ENCODE measurements at regions not wholly inside any gene's neighbourhood (a gene's known extent, or its start where the extent isn't known, plus 50 kb on each side); places are given as distances from the start of the nearest gene placed in this dataset.
"Not testable (repeated sequence)": the region's sequence is repeated elsewhere in the genome, so short reads cannot be mapped to it uniquely, and the experiment has no call there.

DNA sequence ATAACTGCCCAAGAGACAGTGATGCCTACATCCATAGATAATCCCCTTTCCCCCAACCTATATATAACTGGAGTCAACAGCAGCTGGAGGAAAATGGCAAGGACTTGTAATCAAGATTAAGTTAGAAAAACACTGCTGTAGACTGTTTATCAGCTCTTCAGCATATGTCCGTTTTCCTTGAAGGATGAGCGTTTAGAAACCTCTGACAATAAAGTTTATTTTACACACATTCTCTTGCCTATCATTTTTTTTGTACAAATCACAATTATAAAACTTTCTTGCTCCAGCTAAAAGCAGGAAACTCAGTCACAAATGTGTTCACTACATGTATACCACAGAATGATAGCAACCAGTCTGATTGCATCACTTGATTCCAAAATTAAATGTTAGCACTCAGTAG, 50.8 kb downstream of the PPIAL4G start:
- H3K4me1 ChIP-seq (ENCODE audit: control insufficient read depth, insufficient read depth, low read length); H3K36me3 ChIP-seq (ENCODE audit: control insufficient read depth, insufficient read depth, low read length); H3K4me3 ChIP-seq (ENCODE audit: low read depth, low read length); H3K27ac ChIP-seq (ENCODE audit: low read depth, low read length); H3K9me3 ChIP-seq (ENCODE audit: control insufficient read depth, insufficient read depth, low read length); H3K9ac ChIP-seq (ENCODE audit: low read depth, low read length); H3K27me3 ChIP-seq (ENCODE audit: control insufficient read depth, insufficient read depth, low read length): not testable (repeated sequence)

- H3K36me3 ChIP-seq (ENCODE audit: control insufficient read depth, insufficient read depth, low read length); H3K4me1 ChIP-seq (ENCODE audit: control insufficient read depth, insufficient read depth, low read length): not testable (repeated sequence)
Measured at GRCh38 chr1:148429856-148430255, 53.2 kb downstream of the PPIAL4G start.

GRCh38 chr1:148426940-148427611, 56.0 kb downstream of the PPIAL4G start:
- not testable (repeated sequence) for H3K36me3 ChIP-seq (ENCODE audit: control insufficient read depth, insufficient read depth, low read length); H3K9ac ChIP-seq (ENCODE audit: low read depth, low read length); H3K4me3 ChIP-seq (ENCODE audit: low read depth, low read length); H3K27me3 ChIP-seq (ENCODE audit: control insufficient read depth, insufficient read depth, low read length); H3K4me1 ChIP-seq (ENCODE audit: control insufficient read depth, insufficient read depth, low read length); H3K27ac ChIP-seq (ENCODE audit: low read depth, low read length); H3K9me3 ChIP-seq (ENCODE audit: control insufficient read depth, insufficient read depth, low read length)

More at GRCh38 chr1:148429856-148430255, 53.2 kb downstream of the PPIAL4G start:
- H3K9me3 ChIP-seq (ENCODE audit: control insufficient read depth, insufficient read depth, low read length); H3K27ac ChIP-seq (ENCODE audit: low read depth, low read length); H3K27me3 ChIP-seq (ENCODE audit: control insufficient read depth, insufficient read depth, low read length); H3K4me3 ChIP-seq (ENCODE audit: low read depth, low read length); H3K9ac ChIP-seq (ENCODE audit: low read depth, low read length): not testable (repeated sequence)

DNA sequence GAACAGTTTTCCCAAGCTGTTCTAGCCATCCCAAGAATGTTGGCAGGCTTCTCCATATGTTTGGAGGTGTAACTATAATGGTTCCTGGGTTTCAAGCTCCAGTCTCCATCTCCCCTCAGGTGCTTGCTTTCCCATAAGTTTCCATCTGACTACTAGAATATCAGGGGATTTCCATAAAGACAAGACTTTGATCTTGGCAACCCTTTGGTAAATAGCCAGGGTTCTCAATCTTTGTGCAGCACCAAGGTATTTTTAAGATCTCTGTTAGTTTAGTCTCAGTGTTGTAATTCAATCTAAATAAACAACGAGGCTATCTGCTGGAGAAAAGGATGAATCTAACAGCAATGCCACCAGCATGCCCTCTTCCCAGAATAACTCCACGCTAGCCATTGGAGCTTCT, 56.7 kb downstream of the PPIAL4G start:
- H3K4me1 ChIP-seq (ENCODE audit: control insufficient read depth, insufficient read depth, low read length); H3K27ac ChIP-seq (ENCODE audit: low read depth, low read length); H3K9me3 ChIP-seq (ENCODE audit: control insufficient read depth, insufficient read depth, low read length); H3K4me3 ChIP-seq (ENCODE audit: low read depth, low read length); H3K27me3 ChIP-seq (ENCODE audit: control insufficient read depth, insufficient read depth, low read length); H3K9ac ChIP-seq (ENCODE audit: low read depth, low read length); H3K36me3 ChIP-seq (ENCODE audit: control insufficient read depth, insufficient read depth, low read length): not testable (repeated sequence)

GRCh38 chr1:148424143-148425003, 58.7 kb downstream of the PPIAL4G start:
- not testable (repeated sequence) for H3K9me3 ChIP-seq (ENCODE audit: control insufficient read depth, insufficient read depth, low read length); H3K9ac ChIP-seq (ENCODE audit: low read depth, low read length); H3K27me3 ChIP-seq (ENCODE audit: control insufficient read depth, insufficient read depth, low read length); H3K4me1 ChIP-seq (ENCODE audit: control insufficient read depth, insufficient read depth, low read length); H3K4me3 ChIP-seq (ENCODE audit: low read depth, low read length); H3K36me3 ChIP-seq (ENCODE audit: control insufficient read depth, insufficient read depth, low read length); H3K27ac ChIP-seq (ENCODE audit: low read depth, low read length)

GRCh38 chr1:148422921-148423320, 60.2 kb downstream of the PPIAL4G start:
- not testable (repeated sequence) for H3K9ac ChIP-seq (ENCODE audit: low read depth, low read length); H3K36me3 ChIP-seq (ENCODE audit: control insufficient read depth, insufficient read depth, low read length); H3K27ac ChIP-seq (ENCODE audit: low read depth, low read length); H3K27me3 ChIP-seq (ENCODE audit: control insufficient read depth, insufficient read depth, low read length); H3K4me3 ChIP-seq (ENCODE audit: low read depth, low read length); H3K4me1 ChIP-seq (ENCODE audit: control insufficient read depth, insufficient read depth, low read length); H3K9me3 ChIP-seq (ENCODE audit: control insufficient read depth, insufficient read depth, low read length)

GRCh38 chr1:148417241-148417640, 65.9 kb downstream of the PPIAL4G start:
- H3K9ac ChIP-seq (ENCODE audit: low read depth, low read length); H3K27me3 ChIP-seq (ENCODE audit: control insufficient read depth, insufficient read depth, low read length); H3K36me3 ChIP-seq (ENCODE audit: control insufficient read depth, insufficient read depth, low read length); H3K4me1 ChIP-seq (ENCODE audit: control insufficient read depth, insufficient read depth, low read length); H3K9me3 ChIP-seq (ENCODE audit: control insufficient read depth, insufficient read depth, low read length); H3K4me3 ChIP-seq (ENCODE audit: low read depth, low read length); H3K27ac ChIP-seq (ENCODE audit: low read depth, low read length): not testable (repeated sequence)

- H3K27me3 ChIP-seq (ENCODE audit: control insufficient read depth, insufficient read depth, low read length); H3K4me3 ChIP-seq (ENCODE audit: low read depth, low read length); H3K4me1 ChIP-seq (ENCODE audit: control insufficient read depth, insufficient read depth, low read length); H3K9ac ChIP-seq (ENCODE audit: low read depth, low read length); H3K27ac ChIP-seq (ENCODE audit: low read depth, low read length); H3K9me3 ChIP-seq (ENCODE audit: control insufficient read depth, insufficient read depth, low read length); H3K36me3 ChIP-seq (ENCODE audit: control insufficient read depth, insufficient read depth, low read length): not testable (repeated sequence)
Measured at GRCh38 chr1:148413385-148413784, 69.7 kb downstream of the PPIAL4G start.

- H3K4me1 ChIP-seq (ENCODE audit: control insufficient read depth, insufficient read depth, low read length); H3K9ac ChIP-seq (ENCODE audit: low read depth, low read length); H3K9me3 ChIP-seq (ENCODE audit: control insufficient read depth, insufficient read depth, low read length); H3K27me3 ChIP-seq (ENCODE audit: control insufficient read depth, insufficient read depth, low read length); H3K4me3 ChIP-seq (ENCODE audit: low read depth, low read length); H3K27ac ChIP-seq (ENCODE audit: low read depth, low read length); H3K36me3 ChIP-seq (ENCODE audit: control insufficient read depth, insufficient read depth, low read length): not testable (repeated sequence)
Measured at GRCh38 chr1:148404786-148405568, 78.1 kb downstream of the PPIAL4G start.

- not testable (repeated sequence) for H3K27ac ChIP-seq (ENCODE audit: low read depth, low read length); H3K9ac ChIP-seq (ENCODE audit: low read depth, low read length); H3K27me3 ChIP-seq (ENCODE audit: control insufficient read depth, insufficient read depth, low read length); H3K4me3 ChIP-seq (ENCODE audit: low read depth, low read length); H3K36me3 ChIP-seq (ENCODE audit: control insufficient read depth, insufficient read depth, low read length); H3K4me1 ChIP-seq (ENCODE audit: control insufficient read depth, insufficient read depth, low read length); H3K9me3 ChIP-seq (ENCODE audit: control insufficient read depth, insufficient read depth, low read length)
Measured at GRCh38 chr1:148403925-148404324, 79.2 kb downstream of the PPIAL4G start.

GRCh38 chr1:148403085-148403456, 80.0 kb downstream of the PPIAL4G start:
- H3K36me3 ChIP-seq (ENCODE audit: control insufficient read depth, insufficient read depth, low read length); H3K27ac ChIP-seq (ENCODE audit: low read depth, low read length); H3K27me3 ChIP-seq (ENCODE audit: control insufficient read depth, insufficient read depth, low read length); H3K9me3 ChIP-seq (ENCODE audit: control insufficient read depth, insufficient read depth, low read length); H3K4me1 ChIP-seq (ENCODE audit: control insufficient read depth, insufficient read depth, low read length); H3K9ac ChIP-seq (ENCODE audit: low read depth, low read length): not testable (repeated sequence)
- peak overlapping the region; percentile 70 for H3K4me3 ChIP-seq (ENCODE audit: low read depth, low read length)

Measured in HUES48 (cell line).